Large intestine (tissue), 3 donors: ENCODE measurements at regions not wholly inside any gene's neighbourhood (a gene's known extent, or its start where the extent isn't known, plus 50 kb on each side); places are given as distances from the start of the nearest gene placed in this dataset.
"Not testable (repeated sequence)": the region's sequence is repeated elsewhere in the genome, so short reads cannot be mapped to it uniquely, and the experiment has no call there.

Source experiments
- DNase-seq, 2 donors: peaks; one replicate each; pipeline versions ENCODE4 v3.0.0 to v3.0.0-alpha.2; 2013
- H3K27ac ChIP-seq: one replicate; pipeline ENCODE4 v1.5.1; 2013; ENCODE audit warnings: low read length
- H3K27me3 ChIP-seq: 2 replicates; pipeline ENCODE4 v1.6.1; 2013; ENCODE audit warnings: low read length; ENCODE audit not compliant: control insufficient read depth, insufficient read depth
- H3K36me3 ChIP-seq: 2 replicates; pipeline ENCODE4 v1.6.1; 2013; ENCODE audit warnings: low read length; ENCODE audit not compliant: control insufficient read depth, insufficient read depth
- H3K4me1 ChIP-seq: one replicate; pipeline ENCODE4 v1.6.1; 2013; ENCODE audit warnings: low read length; ENCODE audit not compliant: control insufficient read depth, insufficient read depth
- H3K4me3 ChIP-seq: one replicate; pipeline ENCODE4 v1.5.1; 2013; ENCODE audit warnings: low read length
- H3K9me3 ChIP-seq: one replicate; pipeline ENCODE4 v1.6.1; 2013; ENCODE audit warnings: mild to moderate bottlenecking, low read depth, low read length, moderate library complexity; ENCODE audit not compliant: control insufficient read depth
- WGBS: methylation state at CpG from one replicate; pipeline ENCODE4 v1.1.5; 2013; ENCODE audit warnings: low lambda C conversion rate; ENCODE audit not compliant: insufficient coverage; 5-methylcytosine and 5-hydroxymethylcytosine counted together

- H3K27me3 ChIP-seq = no peaks in the 10 kb centered on the region
- no peaks in the 10 kb centered on the region for H3K9me3 ChIP-seq
- no peak for DNase-seq
- H3K36me3 ChIP-seq = no peaks in the 10 kb centered on the region
- H3K27ac ChIP-seq = no peak overlapping the region
- WGBS = no CpG with 5 or more reads among the region's 1 CpG
- H3K4me1 ChIP-seq = no peaks in the 10 kb centered on the region
- no peak overlapping the region for H3K4me3 ChIP-seq
These were observed 557.4 kb upstream of the ARPP21 start for GRCh38 chr3:35081899-35082298.

- H3K4me3 ChIP-seq = no peak overlapping the region
- DNase-seq = no peak
- no peaks in the 10 kb centered on the region for H3K27me3 ChIP-seq
- no peaks in the 10 kb centered on the region for H3K36me3 ChIP-seq
- H3K9me3 ChIP-seq = peaks cover 6% of the 10 kb centered on the region
- no CpG with 5 or more reads among the region's 1 CpG for WGBS
- H3K4me1 ChIP-seq = no peaks in the 10 kb centered on the region
- no peak overlapping the region for H3K27ac ChIP-seq
These were observed 550.4 kb upstream of the ARPP21 start for GRCh38 chr3:35088943-35089342.

GRCh38 chr3:35114686-35115085 is 524.6 kb upstream of the ARPP21 start:
- Histone ChIP-seq H3K27me3 (no peaks in the 10 kb centered on the region), H3K4me3 (no peak overlapping the region), H3K4me1 (no peaks in the 10 kb centered on the region), H3K36me3 (no peaks in the 10 kb centered on the region), H3K9me3 (no peaks in the 10 kb centered on the region), H3K27ac (no peak overlapping the region)
- WGBS = 100% methylated on average over 1 of the region's 3 CpGs
- DNase-seq = no peak

GRCh38 chr3:35120026-35120425 is 519.3 kb upstream of the ARPP21 start:
- DNase-seq = no peak
- Histone ChIP-seq H3K27me3 (no peaks in the 10 kb centered on the region), H3K4me3 (no peak overlapping the region)

GRCh38 chr3:35137612-35138011 is 501.7 kb upstream of the ARPP21 start:
- no peaks in the 10 kb centered on the region for H3K9me3 ChIP-seq
- H3K4me1 ChIP-seq = no peaks in the 10 kb centered on the region
- no peaks in the 10 kb centered on the region for H3K36me3 ChIP-seq
- no peak overlapping the region for H3K27ac ChIP-seq
- no peak overlapping the region for H3K4me3 ChIP-seq
- no peaks in the 10 kb centered on the region for H3K27me3 ChIP-seq
- DNase-seq = no peak

More at GRCh38 chr3:35120026-35120425, 519.3 kb upstream of the ARPP21 start:
- H3K9me3 ChIP-seq = no peaks in the 10 kb centered on the region
- no peak overlapping the region for H3K27ac ChIP-seq
- no peaks in the 10 kb centered on the region for H3K36me3 ChIP-seq
- H3K4me1 ChIP-seq = no peaks in the 10 kb centered on the region

- DNase-seq = no peak
- no CpG with 5 or more reads among the region's 4 CpGs for WGBS
- no peak overlapping the region for H3K27ac ChIP-seq
- H3K9me3 ChIP-seq = no peaks in the 10 kb centered on the region
- no peak overlapping the region for H3K4me3 ChIP-seq
- H3K27me3 ChIP-seq = no peaks in the 10 kb centered on the region
- no peaks in the 10 kb centered on the region for H3K36me3 ChIP-seq
- H3K4me1 ChIP-seq = no peaks in the 10 kb centered on the region
These were observed 497.9 kb upstream of the ARPP21 start for GRCh38 chr3:35141406-35141805.

GRCh38 chr3:35144011-35144410 is 495.3 kb upstream of the ARPP21 start:
- Histone ChIP-seq H3K4me3 (no peak overlapping the region), H3K27ac (no peak overlapping the region), H3K27me3 (no peaks in the 10 kb centered on the region), H3K9me3 (no peaks in the 10 kb centered on the region), H3K4me1 (no peaks in the 10 kb centered on the region), H3K36me3 (no peaks in the 10 kb centered on the region)
- DNase-seq = no peak

GRCh38 chr3:35146256-35147035 is 492.9 kb upstream of the ARPP21 start:
- H3K4me3 ChIP-seq, DNase-seq: not testable (repeated sequence)

GRCh38 chr3:35183927-35184675 is 455.2 kb upstream of the ARPP21 start:
- H3K9me3 ChIP-seq = peaks cover 7% of the 10 kb centered on the region
- no peaks in the 10 kb centered on the region for H3K36me3 ChIP-seq
- no peak overlapping the region for H3K4me3 ChIP-seq
- no peak overlapping the region for H3K27ac ChIP-seq
- WGBS = 0% methylated on average over 1 of the region's 2 CpGs
- DNase-seq = no peak
- H3K27me3 ChIP-seq = no peaks in the 10 kb centered on the region
- no peaks in the 10 kb centered on the region for H3K4me1 ChIP-seq

More at GRCh38 chr3:35146256-35147035, 492.9 kb upstream of the ARPP21 start:
- H3K27me3 ChIP-seq, H3K4me1 ChIP-seq, H3K9me3 ChIP-seq, H3K36me3 ChIP-seq, H3K27ac ChIP-seq: not testable (repeated sequence)
- WGBS = no CpG with 5 or more reads among the region's 10 CpGs

- DNase-seq = no peak
- Histone ChIP-seq H3K9me3 (peaks cover 7% of the 10 kb centered on the region), H3K27ac (no peak overlapping the region), H3K36me3 (no peaks in the 10 kb centered on the region), H3K4me1 (no peaks in the 10 kb centered on the region), H3K4me3 (no peak overlapping the region), H3K27me3 (no peaks in the 10 kb centered on the region)
- no CpG with 5 or more reads among the region's 2 CpGs for WGBS
These were observed 454.6 kb upstream of the ARPP21 start for GRCh38 chr3:35184775-35185174.

GRCh38 chr3:35187908-35188307 is 451.4 kb upstream of the ARPP21 start:
- Histone ChIP-seq H3K27me3 (no peaks in the 10 kb centered on the region), H3K4me3 (no peak overlapping the region), H3K27ac (no peak overlapping the region), H3K9me3 (no peaks in the 10 kb centered on the region), H3K4me1 (no peaks in the 10 kb centered on the region), H3K36me3 (no peaks in the 10 kb centered on the region)
- no CpG with 5 or more reads among the region's 1 CpG for WGBS
- DNase-seq = no peak
